ENCODE measurements at regions not wholly inside any gene's neighbourhood (a gene's known extent, or its start where the extent isn't known, plus 50 kb on each side); places are given as distances from the start of the nearest gene placed in this dataset.

GRCh38 chr12:90079529-90080210 lies 371.0 kb upstream of the ATP2B1 start:
- no peaks in the 10 kb centered on the region for H3K9me3 ChIP-seq (ENCODE audit: control insufficient read depth, insufficient read depth, low read depth, low read length)
- TF ChIP-seq EZH2 (IDR thresholded peaks at IDR 0.05; ENCODE audit: low read length, missing control alignments) = no peak
- no peak for TF ChIP-seq CTCF (conservative IDR thresholded peaks at IDR 0.05 in 1 of 2, IDR thresholded peaks at IDR 0.05 in 1 of 2; ENCODE audit: low read depth in 1 of 2, low read length in 2 of 2)
- no peak for DNase-seq (ENCODE audit: low read depth in 2 of 2)
- H4K20me1 ChIP-seq (ENCODE audit: control insufficient read depth, extremely low read depth, insufficient read depth, low read length) = no peaks in the 10 kb centered on the region
- H2AFZ ChIP-seq (ENCODE audit: low read length) = no peak overlapping the region
- no peak overlapping the region for H3K4me2 ChIP-seq (ENCODE audit: extremely low read depth, insufficient read depth, low read length)
- H3K36me3 ChIP-seq (ENCODE audit: control insufficient read depth, insufficient read depth, low read length) = no peaks in the 10 kb centered on the region
- H3K27ac ChIP-seq (ENCODE audit: insufficient read depth, low read length) = no peak overlapping the region
- H3K9ac ChIP-seq (ENCODE audit: insufficient read depth, low read length) = no peak overlapping the region
- no peaks in the 10 kb centered on the region for H3K79me2 ChIP-seq (ENCODE audit: control insufficient read depth, insufficient read depth, low read length)
- H3K27me3 ChIP-seq (ENCODE audit: control insufficient read depth, insufficient read depth, low read length) = no peaks in the 10 kb centered on the region
- no peak overlapping the region for H3K4me3 ChIP-seq (replicated peaks in 1 of 4; ENCODE audit: control extremely low read depth in 1 of 4, insufficient read depth in 1 of 4, low read depth in 3 of 4, low read length in 4 of 4)
- H3K4me1 ChIP-seq (ENCODE audit: control insufficient read depth, extremely low read depth, insufficient read depth, low read length) = no peaks in the 10 kb centered on the region

GRCh38 chr12:90078344-90078743 lies 369.7 kb upstream of the ATP2B1 start:
- Histone ChIP-seq H3K9ac (ENCODE audit: insufficient read depth, low read length) (no peak overlapping the region), H3K4me3 (replicated peaks in 1 of 4; ENCODE audit: control extremely low read depth in 1 of 4, insufficient read depth in 1 of 4, low read depth in 3 of 4, low read length in 4 of 4) (no peak overlapping the region), H4K20me1 (ENCODE audit: control insufficient read depth, extremely low read depth, insufficient read depth, low read length) (no peaks in the 10 kb centered on the region), H3K4me1 (ENCODE audit: control insufficient read depth, extremely low read depth, insufficient read depth, low read length) (no peaks in the 10 kb centered on the region), H3K9me3 (ENCODE audit: control insufficient read depth, insufficient read depth, low read depth, low read length) (no peaks in the 10 kb centered on the region), H3K36me3 (ENCODE audit: control insufficient read depth, insufficient read depth, low read length) (no peaks in the 10 kb centered on the region), H3K4me2 (ENCODE audit: extremely low read depth, insufficient read depth, low read length) (no peak overlapping the region), H3K79me2 (ENCODE audit: control insufficient read depth, insufficient read depth, low read length) (no peaks in the 10 kb centered on the region), H3K27ac (ENCODE audit: insufficient read depth, low read length) (no peak overlapping the region), H3K27me3 (ENCODE audit: control insufficient read depth, insufficient read depth, low read length) (no peaks in the 10 kb centered on the region), H2AFZ (ENCODE audit: low read length) (no peak overlapping the region)
- no peak for DNase-seq (ENCODE audit: low read depth in 2 of 2)
- TF ChIP-seq EZH2 (IDR thresholded peaks at IDR 0.05; ENCODE audit: low read length, missing control alignments) (no peak), CTCF (conservative IDR thresholded peaks at IDR 0.05 in 1 of 2, IDR thresholded peaks at IDR 0.05 in 1 of 2; ENCODE audit: low read depth in 1 of 2, low read length in 2 of 2) (no peak)

GRCh38 chr12:90077756-90078155 lies 369.1 kb upstream of the ATP2B1 start:
- H3K79me2 ChIP-seq (ENCODE audit: control insufficient read depth, insufficient read depth, low read length) = no peaks in the 10 kb centered on the region
- no peaks in the 10 kb centered on the region for H3K4me1 ChIP-seq (ENCODE audit: control insufficient read depth, extremely low read depth, insufficient read depth, low read length)
- no peaks in the 10 kb centered on the region for H3K9me3 ChIP-seq (ENCODE audit: control insufficient read depth, insufficient read depth, low read depth, low read length)
- H3K27ac ChIP-seq (ENCODE audit: insufficient read depth, low read length) = no peak overlapping the region
- no peaks in the 10 kb centered on the region for H3K36me3 ChIP-seq (ENCODE audit: control insufficient read depth, insufficient read depth, low read length)
- DNase-seq (ENCODE audit: low read depth in 2 of 2) = no peak
- no peaks in the 10 kb centered on the region for H3K27me3 ChIP-seq (ENCODE audit: control insufficient read depth, insufficient read depth, low read length)
- no peak overlapping the region for H2AFZ ChIP-seq (ENCODE audit: low read length)
- no peak overlapping the region for H3K4me3 ChIP-seq (replicated peaks in 1 of 4; ENCODE audit: control extremely low read depth in 1 of 4, insufficient read depth in 1 of 4, low read depth in 3 of 4, low read length in 4 of 4)
- TF ChIP-seq CTCF (conservative IDR thresholded peaks at IDR 0.05 in 1 of 2, IDR thresholded peaks at IDR 0.05 in 1 of 2; ENCODE audit: low read depth in 1 of 2, low read length in 2 of 2) (no peak), EZH2 (IDR thresholded peaks at IDR 0.05; ENCODE audit: low read length, missing control alignments) (no peak)
- no peak overlapping the region for H3K4me2 ChIP-seq (ENCODE audit: extremely low read depth, insufficient read depth, low read length)
- H3K9ac ChIP-seq (ENCODE audit: insufficient read depth, low read length) = no peak overlapping the region
- no peaks in the 10 kb centered on the region for H4K20me1 ChIP-seq (ENCODE audit: control insufficient read depth, extremely low read depth, insufficient read depth, low read length)
